HUES48 (cell line): ENCODE measurements at regions not wholly inside any gene's neighbourhood (a gene's known extent, or its start where the extent isn't known, plus 50 kb on each side); places are given as distances from the start of the nearest gene placed in this dataset.

Experiments
- H3K27ac ChIP-seq: one replicate; pipeline ENCODE4 v1.7.0; 2013; ENCODE audit warnings: low read depth, low read length, inconsistent platforms
- H3K27me3 ChIP-seq: 2 replicates; pipeline ENCODE4 v1.6.1; 2013; ENCODE audit warnings: mild to moderate bottlenecking, low read length; ENCODE audit not compliant: control insufficient read depth, insufficient read depth
- H3K36me3 ChIP-seq: 2 replicates; pipeline ENCODE4 v1.6.1; 2013; ENCODE audit warnings: low read length; ENCODE audit not compliant: control insufficient read depth, insufficient read depth
- H3K4me1 ChIP-seq: 2 replicates; pipeline ENCODE4 v1.6.1; 2013; ENCODE audit warnings: mild to moderate bottlenecking, low read length; ENCODE audit not compliant: control insufficient read depth, insufficient read depth
- H3K4me3 ChIP-seq: 2 replicates; pipeline ENCODE4 v1.5.1; 2013; ENCODE audit warnings: mild to moderate bottlenecking, low read depth, low read length
- H3K9ac ChIP-seq: 2 replicates; pipeline ENCODE4 v1.6.1; 2013; ENCODE audit warnings: mild to moderate bottlenecking, low read depth, low read length, moderate library complexity
- H3K9me3 ChIP-seq: 2 replicates; pipeline ENCODE4 v1.6.1; 2013; ENCODE audit warnings: low read length; ENCODE audit not compliant: control insufficient read depth, insufficient read depth

GRCh38 chr3:68121287-68121686, 466.9 kb upstream of the SUCLG2 start:
- Histone ChIP-seq H3K27me3 (no peaks in the 10 kb centered on the region), H3K4me1 (no peaks in the 10 kb centered on the region), H3K4me3 (no peak overlapping the region), H3K9ac (no peak overlapping the region), H3K27ac (no peak overlapping the region), H3K9me3 (no peaks in the 10 kb centered on the region), H3K36me3 (no peaks in the 10 kb centered on the region)

- no peak overlapping the region for H3K27ac ChIP-seq
- no peaks in the 10 kb centered on the region for H3K27me3 ChIP-seq
- no peaks in the 10 kb centered on the region for H3K36me3 ChIP-seq
- no peaks in the 10 kb centered on the region for H3K4me1 ChIP-seq
- H3K9me3 ChIP-seq: no peaks in the 10 kb centered on the region
- H3K4me3 ChIP-seq: no peak overlapping the region
- no peak overlapping the region for H3K9ac ChIP-seq
Observed at GRCh38 chr3:68116580-68116979, 462.2 kb upstream of the SUCLG2 start.

DNA sequence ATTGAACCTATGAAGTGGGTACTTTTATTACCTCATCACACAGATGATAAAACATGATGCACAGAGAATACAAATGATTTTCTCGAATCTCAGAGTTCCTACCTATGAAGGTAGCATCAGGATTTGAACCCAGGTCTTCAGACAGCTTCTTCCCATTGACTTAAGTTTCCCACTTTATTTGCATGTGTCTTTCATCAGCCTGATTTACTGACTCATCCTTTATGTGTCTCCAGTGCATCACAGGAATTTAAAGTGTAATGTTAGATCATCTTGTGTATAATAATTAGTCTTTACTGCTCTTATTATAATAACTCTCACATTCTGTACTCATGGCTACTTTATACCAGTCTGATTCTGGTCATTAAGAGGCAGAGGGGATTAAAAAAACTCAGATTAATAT, 449.4 kb upstream of the SUCLG2 start:
- Histone ChIP-seq H3K27ac (no peak overlapping the region), H3K36me3 (no peaks in the 10 kb centered on the region), H3K9ac (no peak overlapping the region), H3K9me3 (no peaks in the 10 kb centered on the region), H3K4me3 (no peak overlapping the region), H3K4me1 (no peaks in the 10 kb centered on the region), H3K27me3 (no peaks in the 10 kb centered on the region)

DNA sequence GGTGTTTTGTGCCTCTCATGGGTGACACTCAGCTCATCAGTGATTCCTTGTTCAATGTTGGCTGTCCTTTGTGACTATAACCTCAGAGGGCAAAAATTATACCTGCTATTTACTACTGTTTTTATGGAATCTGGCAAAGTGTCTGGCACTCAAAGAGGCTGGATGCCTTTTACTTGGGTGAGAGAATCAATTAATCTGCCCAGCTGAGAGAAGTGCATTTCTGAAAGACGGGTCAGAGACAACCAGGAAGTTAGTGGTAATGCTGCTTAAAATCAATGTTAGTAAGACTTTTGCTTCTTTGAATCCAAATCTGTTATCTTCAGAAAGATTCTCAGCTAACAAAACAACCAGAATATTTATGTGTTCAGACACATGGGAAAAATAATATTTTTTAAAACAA, 436.2 kb upstream of the SUCLG2 start:
- Histone ChIP-seq H3K27me3 (no peaks in the 10 kb centered on the region), H3K4me1 (no peaks in the 10 kb centered on the region)

DNA sequence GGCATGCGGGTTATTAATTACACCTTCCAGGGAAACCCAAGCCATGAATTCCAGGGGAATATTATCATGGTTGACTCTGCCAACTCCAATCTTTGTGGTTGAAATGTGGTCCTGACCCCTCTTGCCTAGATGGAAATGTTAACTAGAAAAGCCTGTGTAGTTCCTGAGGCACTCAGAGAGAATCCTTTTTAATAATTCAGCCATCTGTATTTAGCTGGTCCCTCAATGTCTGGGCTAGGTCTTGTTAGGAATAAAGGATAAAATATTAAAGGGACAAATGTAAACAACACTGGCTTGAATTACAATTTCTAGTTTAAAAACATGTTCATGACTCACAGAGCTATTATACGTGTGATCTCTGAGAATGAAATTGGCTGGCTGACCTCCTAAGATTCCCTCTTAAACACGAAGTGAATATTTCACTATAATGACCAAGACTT, 435.2 kb upstream of the SUCLG2 start:
- Histone ChIP-seq H3K9me3 (no peaks in the 10 kb centered on the region), H3K4me1 (no peaks in the 10 kb centered on the region), H3K9ac (no peak overlapping the region), H3K36me3 (no peaks in the 10 kb centered on the region), H3K4me3 (no peak overlapping the region), H3K27ac (no peak overlapping the region), H3K27me3 (no peaks in the 10 kb centered on the region)

More for the DNA sequence above, 436.2 kb upstream of the SUCLG2 start:
- no peaks in the 10 kb centered on the region for H3K9me3 ChIP-seq
- no peaks in the 10 kb centered on the region for H3K36me3 ChIP-seq
- H3K9ac ChIP-seq: no peak overlapping the region
- H3K27ac ChIP-seq: no peak overlapping the region
- no peak overlapping the region for H3K4me3 ChIP-seq

- H3K9me3 ChIP-seq: no peaks in the 10 kb centered on the region
- H3K9ac ChIP-seq: no peak overlapping the region
- no peaks in the 10 kb centered on the region for H3K36me3 ChIP-seq
- H3K27me3 ChIP-seq: no peaks in the 10 kb centered on the region
- no peaks in the 10 kb centered on the region for H3K4me1 ChIP-seq
- H3K27ac ChIP-seq: no peak overlapping the region
- no peak overlapping the region for H3K4me3 ChIP-seq
Observed at GRCh38 chr3:68088636-68089035, 434.2 kb upstream of the SUCLG2 start.

DNA sequence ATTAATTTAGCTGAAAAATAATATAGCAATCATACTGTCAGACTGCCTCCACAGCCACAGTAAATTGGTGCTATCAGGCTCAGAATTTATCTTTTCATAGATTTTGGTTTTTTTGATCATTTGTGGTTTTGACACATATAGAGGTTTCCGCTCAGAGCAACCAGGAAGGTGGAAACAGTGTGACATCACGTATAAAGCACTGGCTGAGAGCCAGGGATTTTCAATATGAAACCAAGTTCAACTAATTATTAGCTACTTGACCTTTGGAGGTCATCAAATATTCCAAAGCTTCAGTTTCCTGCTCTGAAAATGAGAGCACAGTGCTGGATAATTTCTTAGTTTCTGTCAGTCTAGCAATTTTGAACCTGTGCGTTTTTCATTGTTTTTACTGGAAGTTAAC, 433.8 kb upstream of the SUCLG2 start:
- Histone ChIP-seq H3K9me3 (no peaks in the 10 kb centered on the region), H3K4me3 (no peak overlapping the region), H3K9ac (no peak overlapping the region), H3K4me1 (no peaks in the 10 kb centered on the region), H3K36me3 (no peaks in the 10 kb centered on the region), H3K27ac (no peak overlapping the region), H3K27me3 (no peaks in the 10 kb centered on the region)

DNA sequence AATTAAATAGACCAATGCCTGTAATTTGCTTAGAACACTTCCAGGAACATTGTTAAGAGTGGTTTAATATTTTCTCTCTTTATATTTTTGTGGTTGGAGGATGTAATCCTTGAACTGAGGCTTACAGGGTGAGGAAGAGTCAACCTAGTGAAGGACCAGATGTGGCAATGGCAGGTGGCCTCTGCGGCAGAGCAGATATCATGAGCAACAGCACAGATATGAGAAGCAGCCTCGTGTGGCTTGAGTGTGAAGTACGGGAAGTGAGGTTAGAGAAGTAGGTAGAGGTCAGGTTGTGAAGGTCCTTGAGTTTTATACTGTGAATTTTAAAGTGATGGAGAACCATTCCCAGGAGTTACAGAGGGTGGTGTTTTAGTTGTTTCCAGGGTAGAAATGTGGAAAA, 417.6 kb upstream of the SUCLG2 start:
- no peak overlapping the region for H3K4me3 ChIP-seq
- H3K9me3 ChIP-seq: peaks cover 28% of the 10 kb centered on the region
- no peaks in the 10 kb centered on the region for H3K4me1 ChIP-seq
- H3K9ac ChIP-seq: no peak overlapping the region
- H3K27ac ChIP-seq: no peak overlapping the region
- H3K27me3 ChIP-seq: no peaks in the 10 kb centered on the region
- no peaks in the 10 kb centered on the region for H3K36me3 ChIP-seq

- Histone ChIP-seq H3K27ac (no peak overlapping the region), H3K4me1 (no peaks in the 10 kb centered on the region), H3K4me3 (no peak overlapping the region), H3K36me3 (no peaks in the 10 kb centered on the region), H3K9ac (no peak overlapping the region), H3K9me3 (peaks cover 28% of the 10 kb centered on the region), H3K27me3 (no peaks in the 10 kb centered on the region)
Observed at GRCh38 chr3:68070186-68070585, 415.8 kb upstream of the SUCLG2 start.

GRCh38 chr3:68067314-68067713, 412.9 kb upstream of the SUCLG2 start:
- Histone ChIP-seq H3K27me3 (no peaks in the 10 kb centered on the region), H3K36me3 (no peaks in the 10 kb centered on the region), H3K4me3 (no peak overlapping the region), H3K4me1 (no peaks in the 10 kb centered on the region), H3K9ac (no peak overlapping the region), H3K27ac (no peak overlapping the region), H3K9me3 (peaks cover 18% of the 10 kb centered on the region)

DNA sequence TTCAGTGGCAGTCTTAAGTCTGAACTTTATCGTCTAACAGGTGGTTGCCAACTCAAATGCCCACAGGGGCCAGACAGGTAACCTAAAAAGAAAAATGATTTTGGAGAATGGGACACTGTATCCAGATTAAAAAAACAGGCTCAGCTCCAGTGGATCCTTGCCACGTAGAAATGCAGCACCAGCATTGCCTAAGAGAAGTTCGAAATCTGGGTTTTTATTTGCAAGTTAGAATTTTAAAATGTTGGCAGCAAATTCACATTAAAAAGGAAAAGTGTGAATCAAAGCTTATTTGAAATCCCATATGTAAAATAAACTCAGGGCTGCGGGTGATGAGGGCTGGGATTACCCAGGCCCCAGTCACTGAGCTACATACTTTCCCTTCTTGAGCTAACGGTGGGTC, 408.5 kb upstream of the SUCLG2 start:
- Histone ChIP-seq H3K27me3 (no peaks in the 10 kb centered on the region), H3K36me3 (no peaks in the 10 kb centered on the region), H3K9me3 (no peaks in the 10 kb centered on the region), H3K9ac (no peak overlapping the region), H3K4me1 (no peaks in the 10 kb centered on the region), H3K4me3 (no peak overlapping the region), H3K27ac (no peak overlapping the region)

GRCh38 chr3:68060910-68061309, 406.5 kb upstream of the SUCLG2 start:
- Histone ChIP-seq H3K27me3 (no peaks in the 10 kb centered on the region), H3K4me3 (no peak overlapping the region), H3K36me3 (no peaks in the 10 kb centered on the region), H3K4me1 (no peaks in the 10 kb centered on the region), H3K27ac (no peak overlapping the region), H3K9me3 (no peaks in the 10 kb centered on the region), H3K9ac (no peak overlapping the region)
